SK-N-SH treated with all-trans-retinoic acid at 6 μM for 48 hours (cell line): ENCODE measurements at regions not wholly inside any gene's neighbourhood (a gene's known extent, or its start where the extent isn't known, plus 50 kb on each side); places are given as distances from the start of the nearest gene placed in this dataset.

Source experiments
- ATAC-seq: fragments of 200-7000 bp; cut with Tn5 transposase; 3 replicates; pipeline ENCODE4 v1.9.1; 2020; ENCODE audit warnings: mild to moderate bottlenecking, moderate library complexity
- ARNTL ChIP-seq: fragments of 450-650 bp; formaldehyde crosslinking; IDR thresholded peaks from 2 replicates; pipeline ENCODE4 v1.5.0; 2020; ENCODE audit warnings: low read depth, mild to moderate bottlenecking, moderate library complexity, borderline replicate concordance
- CSDC2 ChIP-seq: fragments of 250-450 bp; sonication (Bioruptor Pico); IDR thresholded peaks from 2 replicates; pipeline ENCODE4 v1.5.0; 2020; ENCODE audit warnings: mild to moderate bottlenecking, moderate library complexity
- ESRRG ChIP-seq: fragments of 250-450 bp; sonication (Bioruptor Pico); IDR thresholded peaks from 2 replicates; pipeline ENCODE4 v1.6.1; 2021; ENCODE audit warnings: mild to moderate bottlenecking
- GLIS3 ChIP-seq: fragments of 250-450 bp; sonication (Bioruptor Pico); IDR thresholded peaks from 2 replicates; pipeline ENCODE4 v1.5.0; 2020; ENCODE audit warnings: mild to moderate bottlenecking, moderate library complexity
- ISL1 ChIP-seq: fragments of 250-450 bp; sonication (Bioruptor Pico); IDR thresholded peaks from 2 replicates; pipeline ENCODE4 v2.1.2; 2022; ENCODE audit warnings: mild to moderate bottlenecking, moderate library complexity
- OSR1 ChIP-seq: fragments of 250-450 bp; sonication (Bioruptor Pico); IDR thresholded peaks from 2 replicates; pipeline ENCODE4 v1.8.0; 2022; ENCODE audit warnings: moderate library complexity, mild to moderate bottlenecking, inconsistent platforms
- PPARA ChIP-seq: fragments of 250-450 bp; sonication (Bioruptor Pico); IDR thresholded peaks from 2 replicates; pipeline ENCODE4 v1.5.0; 2020; ENCODE audit warnings: mild to moderate bottlenecking, borderline replicate concordance
- RARB ChIP-seq: fragments of 250-450 bp; sonication (Bioruptor Pico); IDR thresholded peaks from 2 replicates; pipeline ENCODE4 v1.8.0; 2021; ENCODE audit warnings: mild to moderate bottlenecking, moderate library complexity
- SNAI2 ChIP-seq: fragments of 250-450 bp; sonication (Bioruptor Pico); IDR thresholded peaks from 2 replicates; pipeline ENCODE4 v1.5.0; 2020; ENCODE audit warnings: mild to moderate bottlenecking, moderate library complexity
- TCF4 ChIP-seq: fragments of 250-450 bp; sonication (Bioruptor Pico); IDR thresholded peaks from 2 replicates; pipeline ENCODE4 v1.8.0; 2021; ENCODE audit warnings: mild to moderate bottlenecking, moderate library complexity, borderline replicate concordance
- TOX ChIP-seq: fragments of 250-450 bp; sonication (Bioruptor Pico); IDR thresholded peaks from 2 replicates; pipeline ENCODE4 v1.8.0; 2021; ENCODE audit warnings: mild to moderate bottlenecking, moderate library complexity, borderline replicate concordance
- ZC3H10 ChIP-seq: fragments of 250-450 bp; sonication (Bioruptor Pico); IDR thresholded peaks from 2 replicates; pipeline ENCODE4 v1.5.1; 2021; ENCODE audit warnings: mild to moderate bottlenecking, moderate library complexity
- ZFP3 ChIP-seq: fragments of 250-450 bp; sonication (Bioruptor Pico); IDR thresholded peaks from 2 replicates; pipeline ENCODE4 v1.5.0; 2020; ENCODE audit warnings: mild to moderate bottlenecking, moderate library complexity
- ZFP30 ChIP-seq: fragments of 450-650 bp; formaldehyde crosslinking; IDR thresholded peaks from 2 replicates; pipeline ENCODE4 v1.5.0; 2022; ENCODE audit warnings: mild to moderate bottlenecking, moderate library complexity
- ZNF565 ChIP-seq: fragments of 450-650 bp; formaldehyde crosslinking; conservative IDR thresholded peaks from 2 replicates; pipeline ENCODE4 v1.5.0; 2020; ENCODE audit warnings: low read depth, mild to moderate bottlenecking, moderate library complexity
- ZNF70 ChIP-seq: fragments of 450-650 bp; formaldehyde crosslinking; IDR thresholded peaks from 2 replicates; pipeline ENCODE4 v1.5.0; 2020; ENCODE audit warnings: mild to moderate bottlenecking, moderate library complexity
- ZNF8 ChIP-seq: fragments of 450-650 bp; formaldehyde crosslinking; IDR thresholded peaks from 2 replicates; pipeline ENCODE4 v1.5.0; 2020; ENCODE audit warnings: mild to moderate bottlenecking, moderate library complexity
- TF ChIP-seq, protein P1 (sequence below): fragments of 250-450 bp; sonication (Bioruptor Pico); IDR thresholded peaks from 2 replicates; pipeline ENCODE4 v1.5.1; 2021; ENCODE audit warnings: mild to moderate bottlenecking, moderate library complexity
- TF ChIP-seq, protein P2 (sequence below): fragments of 250-450 bp; sonication (Bioruptor Pico); IDR thresholded peaks from 2 replicates; pipeline ENCODE4 v1.5.0; 2020; ENCODE audit warnings: mild to moderate bottlenecking, moderate library complexity
- TF ChIP-seq, protein P3 (sequence below): fragments of 250-450 bp; sonication (Bioruptor Pico); IDR thresholded peaks from 2 replicates; pipeline ENCODE4 v1.5.1; 2020; ENCODE audit warnings: low read depth, mild to moderate bottlenecking, moderate library complexity
- TF ChIP-seq, protein P4 (sequence below): fragments of 250-450 bp; sonication (Bioruptor Pico); IDR thresholded peaks from 2 replicates; pipeline ENCODE4 v1.8.0; 2021; ENCODE audit warnings: low read depth, mild to moderate bottlenecking, moderate library complexity, borderline replicate concordance

DNA sequence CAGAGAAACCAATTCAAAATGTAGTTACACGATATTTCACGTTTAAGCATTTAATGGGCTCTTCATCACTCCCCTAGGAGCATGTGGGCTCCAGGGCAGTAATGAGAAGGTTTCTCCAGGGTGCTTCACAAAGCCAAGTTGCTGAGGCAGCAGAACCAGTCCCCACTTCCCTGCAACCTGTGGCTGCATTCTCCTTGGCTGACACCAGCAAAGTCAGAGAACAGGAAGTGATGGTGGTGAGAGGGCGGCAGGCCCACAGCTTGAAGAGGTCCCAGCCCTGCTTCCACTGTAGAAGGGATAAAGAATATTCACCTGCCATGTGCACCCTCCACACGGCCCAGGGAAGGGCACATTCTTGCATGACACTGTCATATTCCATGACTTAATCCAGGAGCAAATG, 133.2 kb downstream of the CBLN1 start:
- ATAC-seq: no peak
- TF ChIP-seq ZNF565: no peak
- TF ChIP-seq, protein P1, sequence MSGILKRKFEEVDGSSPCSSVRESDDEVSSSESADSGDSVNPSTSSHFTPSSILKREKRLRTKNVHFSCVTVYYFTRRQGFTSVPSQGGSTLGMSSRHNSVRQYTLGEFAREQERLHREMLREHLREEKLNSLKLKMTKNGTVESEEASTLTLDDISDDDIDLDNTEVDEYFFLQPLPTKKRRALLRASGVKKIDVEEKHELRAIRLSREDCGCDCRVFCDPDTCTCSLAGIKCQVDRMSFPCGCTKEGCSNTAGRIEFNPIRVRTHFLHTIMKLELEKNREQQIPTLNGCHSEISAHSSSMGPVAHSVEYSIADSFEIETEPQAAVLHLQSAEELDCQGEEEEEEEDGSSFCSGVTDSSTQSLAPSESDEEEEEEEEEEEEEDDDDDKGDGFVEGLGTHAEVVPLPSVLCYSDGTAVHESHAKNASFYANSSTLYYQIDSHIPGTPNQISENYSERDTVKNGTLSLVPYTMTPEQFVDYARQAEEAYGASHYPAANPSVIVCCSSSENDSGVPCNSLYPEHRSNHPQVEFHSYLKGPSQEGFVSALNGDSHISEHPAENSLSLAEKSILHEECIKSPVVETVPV (CRISPR knock-in tag): no peak
- no peak for TF ChIP-seq ESRRG (CRISPR knock-in tag)
- no peak for TF ChIP-seq PPARA (CRISPR knock-in tag)
- no peak for TF ChIP-seq ZNF8 (CRISPR knock-in tag)
- TF ChIP-seq, protein P2, sequence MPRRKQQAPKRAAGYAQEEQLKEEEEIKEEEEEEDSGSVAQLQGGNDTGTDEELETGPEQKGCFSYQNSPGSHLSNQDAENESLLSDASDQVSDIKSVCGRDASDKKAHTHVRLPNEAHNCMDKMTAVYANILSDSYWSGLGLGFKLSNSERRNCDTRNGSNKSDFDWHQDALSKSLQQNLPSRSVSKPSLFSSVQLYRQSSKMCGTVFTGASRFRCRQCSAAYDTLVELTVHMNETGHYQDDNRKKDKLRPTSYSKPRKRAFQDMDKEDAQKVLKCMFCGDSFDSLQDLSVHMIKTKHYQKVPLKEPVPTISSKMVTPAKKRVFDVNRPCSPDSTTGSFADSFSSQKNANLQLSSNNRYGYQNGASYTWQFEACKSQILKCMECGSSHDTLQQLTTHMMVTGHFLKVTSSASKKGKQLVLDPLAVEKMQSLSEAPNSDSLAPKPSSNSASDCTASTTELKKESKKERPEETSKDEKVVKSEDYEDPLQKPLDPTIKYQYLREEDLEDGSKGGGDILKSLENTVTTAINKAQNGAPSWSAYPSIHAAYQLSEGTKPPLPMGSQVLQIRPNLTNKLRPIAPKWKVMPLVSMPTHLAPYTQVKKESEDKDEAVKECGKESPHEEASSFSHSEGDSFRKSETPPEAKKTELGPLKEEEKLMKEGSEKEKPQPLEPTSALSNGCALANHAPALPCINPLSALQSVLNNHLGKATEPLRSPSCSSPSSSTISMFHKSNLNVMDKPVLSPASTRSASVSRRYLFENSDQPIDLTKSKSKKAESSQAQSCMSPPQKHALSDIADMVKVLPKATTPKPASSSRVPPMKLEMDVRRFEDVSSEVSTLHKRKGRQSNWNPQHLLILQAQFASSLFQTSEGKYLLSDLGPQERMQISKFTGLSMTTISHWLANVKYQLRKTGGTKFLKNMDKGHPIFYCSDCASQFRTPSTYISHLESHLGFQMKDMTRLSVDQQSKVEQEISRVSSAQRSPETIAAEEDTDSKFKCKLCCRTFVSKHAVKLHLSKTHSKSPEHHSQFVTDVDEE (CRISPR knock-in tag): no peak
- no peak for TF ChIP-seq TOX (CRISPR knock-in tag)
- TF ChIP-seq CSDC2 (CRISPR knock-in tag): no peak
- no peak for TF ChIP-seq ARNTL (CRISPR knock-in tag)
- TF ChIP-seq SNAI2 (CRISPR knock-in tag): no peak
- TF ChIP-seq GLIS3 (CRISPR knock-in tag): no peak
- TF ChIP-seq, all 23 proteins: peak for 0

DNA sequence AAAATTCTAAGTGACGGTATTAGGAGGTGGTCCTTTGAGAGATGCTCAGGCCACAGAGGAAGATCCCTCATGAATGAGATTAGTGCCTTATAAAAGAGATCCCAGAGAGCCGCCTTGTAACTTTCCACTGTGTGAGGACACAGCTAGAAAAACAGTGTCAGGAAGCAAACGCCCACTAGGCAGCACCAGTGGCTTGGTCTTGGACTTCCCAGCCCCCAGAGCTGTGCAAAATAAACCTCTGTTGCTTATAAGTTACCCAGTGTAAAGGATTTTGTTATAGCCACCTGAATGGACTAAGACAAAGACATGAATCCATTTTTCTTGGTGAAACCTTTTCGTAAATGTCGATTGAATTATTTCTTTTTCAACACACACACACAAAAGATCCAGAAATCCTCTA, 141.0 kb downstream of the CBLN1 start:
- TF ChIP-seq ZC3H10 (CRISPR knock-in tag): no peak
- no peak for TF ChIP-seq TCF4 (CRISPR knock-in tag)
- TF ChIP-seq, protein P3, sequence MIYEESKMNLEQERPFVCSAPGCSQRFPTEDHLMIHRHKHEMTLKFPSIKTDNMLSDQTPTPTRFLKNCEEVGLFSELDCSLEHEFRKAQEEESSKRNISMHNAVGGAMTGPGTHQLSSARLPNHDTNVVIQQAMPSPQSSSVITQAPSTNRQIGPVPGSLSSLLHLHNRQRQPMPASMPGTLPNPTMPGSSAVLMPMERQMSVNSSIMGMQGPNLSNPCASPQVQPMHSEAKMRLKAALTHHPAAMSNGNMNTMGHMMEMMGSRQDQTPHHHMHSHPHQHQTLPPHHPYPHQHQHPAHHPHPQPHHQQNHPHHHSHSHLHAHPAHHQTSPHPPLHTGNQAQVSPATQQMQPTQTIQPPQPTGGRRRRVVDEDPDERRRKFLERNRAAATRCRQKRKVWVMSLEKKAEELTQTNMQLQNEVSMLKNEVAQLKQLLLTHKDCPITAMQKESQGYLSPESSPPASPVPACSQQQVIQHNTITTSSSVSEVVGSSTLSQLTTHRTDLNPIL (CRISPR knock-in tag): no peak
- no peak for ATAC-seq

DNA sequence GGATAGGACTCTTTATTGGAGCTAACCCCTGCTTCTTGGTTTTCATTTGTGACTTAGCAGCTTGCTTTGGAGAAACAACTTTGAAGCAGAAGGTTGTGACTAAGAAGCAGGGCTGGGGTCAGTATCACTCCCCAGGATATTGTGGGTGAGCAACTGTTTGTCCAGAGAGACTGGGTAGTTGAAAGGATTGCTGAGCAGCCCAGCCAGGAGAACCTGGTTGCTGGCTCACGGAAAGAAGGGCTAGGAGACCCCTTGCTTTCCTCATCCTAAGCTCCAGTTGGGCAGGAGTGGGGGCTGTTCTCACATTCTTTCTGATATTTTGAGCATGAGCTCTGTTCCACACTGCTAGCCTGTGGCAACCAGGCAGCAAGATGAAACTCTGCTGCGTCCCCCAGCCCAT, 151.2 kb downstream of the CBLN1 start:
- no peak for ATAC-seq
- TF ChIP-seq ZFP30 (CRISPR knock-in tag): no peak
- TF ChIP-seq PPARA (CRISPR knock-in tag): no peak
- no peak for TF ChIP-seq SNAI2 (CRISPR knock-in tag)
- TF ChIP-seq, protein P3 (CRISPR knock-in tag): no peak
- TF ChIP-seq, protein P1 (CRISPR knock-in tag): no peak
- TF ChIP-seq OSR1 (CRISPR knock-in tag): no peak
- no peak for TF ChIP-seq CSDC2 (CRISPR knock-in tag)
- no peak for TF ChIP-seq ESRRG (CRISPR knock-in tag)
- TF ChIP-seq ISL1 (CRISPR knock-in tag): no peak
- no peak for TF ChIP-seq RARB (CRISPR knock-in tag)
- no peak for TF ChIP-seq ZC3H10 (CRISPR knock-in tag)
- no peak for TF ChIP-seq ZNF8 (CRISPR knock-in tag)
- no peak for TF ChIP-seq ZFP3 (CRISPR knock-in tag)

DNA sequence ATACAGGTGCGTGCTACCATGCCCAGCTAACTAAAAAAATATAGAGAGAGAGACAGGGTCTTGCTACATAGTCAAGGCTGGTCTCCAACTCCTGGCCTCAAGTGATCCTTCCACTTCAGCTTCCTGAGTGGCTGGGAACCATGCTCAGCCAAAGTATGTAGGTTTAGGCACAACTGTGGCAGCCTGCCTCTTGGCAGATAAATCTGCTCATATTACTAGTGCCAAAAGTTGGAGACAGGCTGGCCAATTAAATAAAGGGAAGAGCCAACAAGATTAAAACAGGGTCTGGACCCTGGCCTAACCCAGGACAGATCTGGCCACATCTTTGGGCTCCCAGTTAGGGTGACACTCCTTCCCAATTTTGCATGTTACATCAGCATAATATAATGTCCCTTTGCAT, 151.7 kb downstream of the CBLN1 start:
- ATAC-seq: no peak
- TF ChIP-seq SNAI2 (CRISPR knock-in tag) (no peak), RARB (CRISPR knock-in tag) (no peak), TCF4 (CRISPR knock-in tag) (no peak), ESRRG (CRISPR knock-in tag) (no peak), ZFP30 (CRISPR knock-in tag) (no peak), CSDC2 (CRISPR knock-in tag) (no peak), ZNF70 (CRISPR knock-in tag) (no peak)
- TF ChIP-seq, protein P4, sequence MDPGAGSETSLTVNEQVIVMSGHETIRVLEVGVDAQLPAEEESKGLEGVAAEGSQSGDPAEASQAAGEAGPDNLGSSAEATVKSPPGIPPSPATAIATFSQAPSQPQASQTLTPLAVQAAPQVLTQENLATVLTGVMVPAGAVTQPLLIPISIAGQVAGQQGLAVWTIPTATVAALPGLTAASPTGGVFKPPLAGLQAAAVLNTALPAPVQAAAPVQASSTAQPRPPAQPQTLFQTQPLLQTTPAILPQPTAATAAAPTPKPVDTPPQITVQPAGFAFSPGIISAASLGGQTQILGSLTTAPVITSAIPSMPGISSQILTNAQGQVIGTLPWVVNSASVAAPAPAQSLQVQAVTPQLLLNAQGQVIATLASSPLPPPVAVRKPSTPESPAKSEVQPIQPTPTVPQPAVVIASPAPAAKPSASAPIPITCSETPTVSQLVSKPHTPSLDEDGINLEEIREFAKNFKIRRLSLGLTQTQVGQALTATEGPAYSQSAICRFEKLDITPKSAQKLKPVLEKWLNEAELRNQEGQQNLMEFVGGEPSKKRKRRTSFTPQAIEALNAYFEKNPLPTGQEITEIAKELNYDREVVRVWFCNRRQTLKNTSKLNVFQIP (CRISPR knock-in tag): no peak
- TF ChIP-seq, protein P3 (CRISPR knock-in tag): no peak
- TF ChIP-seq, protein P1 (CRISPR knock-in tag): no peak
